ENCODE measurements at regions not wholly inside any gene's neighbourhood (a gene's known extent, or its start where the extent isn't known, plus 50 kb on each side); places are given as distances from the start of the nearest gene placed in this dataset.
A peak's percentile ranks its signal among the peaks of the same experiment; 100 is the strongest.
"Not testable (repeated sequence)": the region's sequence is repeated elsewhere in the genome, so short reads cannot be mapped to it uniquely, and the experiment has no call there.

DNA sequence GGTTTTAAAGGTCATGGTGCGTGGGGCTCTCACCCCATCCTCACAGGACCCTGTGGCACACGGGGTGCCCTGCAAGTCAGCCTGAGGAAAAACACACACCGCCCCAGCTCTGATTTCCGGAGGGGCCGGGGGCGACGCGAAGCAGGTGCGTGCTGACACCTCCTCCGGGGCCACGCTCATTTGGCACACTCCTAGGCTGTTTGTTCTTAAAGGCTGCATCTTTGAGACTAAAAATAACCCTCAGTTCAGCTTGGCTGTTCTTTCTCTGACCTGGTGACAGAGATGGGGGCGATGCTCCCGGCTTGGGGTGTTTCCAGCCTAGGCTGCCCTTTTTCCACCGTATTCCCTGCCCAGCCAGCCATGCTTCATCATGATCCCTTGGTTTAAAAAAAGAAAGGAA, 141.5 kb upstream of the TPM1 start:
- no peak for DNase-seq

DNA sequence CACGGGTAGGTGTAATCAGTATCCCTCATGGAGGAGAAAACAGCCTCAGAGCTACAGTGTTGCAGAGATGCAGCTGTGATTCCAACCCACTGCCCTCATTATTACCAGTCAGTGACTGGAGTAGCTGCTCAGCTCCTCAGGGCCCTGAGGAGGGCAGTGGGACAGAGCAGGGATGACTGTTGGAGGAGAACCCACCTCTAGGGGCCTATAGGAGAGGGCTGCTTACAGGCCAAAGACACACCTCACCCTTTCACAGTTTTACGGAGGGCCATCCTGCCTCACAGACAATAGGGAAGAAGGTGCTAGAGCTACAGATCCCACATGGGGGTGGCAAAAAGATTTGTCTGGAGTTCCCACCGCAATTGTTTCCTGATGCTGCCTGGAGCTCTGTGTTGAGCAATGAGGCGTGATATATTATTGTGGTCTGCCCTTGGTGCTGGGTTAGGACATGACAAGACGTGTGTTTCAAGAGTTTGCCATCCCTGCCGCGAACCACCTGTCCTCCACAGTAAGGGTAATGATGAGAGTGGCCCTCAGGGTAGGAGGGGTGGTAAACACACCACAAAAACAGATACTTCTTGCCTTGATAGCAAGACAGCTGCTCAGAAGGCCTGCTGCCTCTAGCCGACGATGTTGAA, 140.5 kb upstream of the TPM1 start:
- no peak for DNase-seq

DNA sequence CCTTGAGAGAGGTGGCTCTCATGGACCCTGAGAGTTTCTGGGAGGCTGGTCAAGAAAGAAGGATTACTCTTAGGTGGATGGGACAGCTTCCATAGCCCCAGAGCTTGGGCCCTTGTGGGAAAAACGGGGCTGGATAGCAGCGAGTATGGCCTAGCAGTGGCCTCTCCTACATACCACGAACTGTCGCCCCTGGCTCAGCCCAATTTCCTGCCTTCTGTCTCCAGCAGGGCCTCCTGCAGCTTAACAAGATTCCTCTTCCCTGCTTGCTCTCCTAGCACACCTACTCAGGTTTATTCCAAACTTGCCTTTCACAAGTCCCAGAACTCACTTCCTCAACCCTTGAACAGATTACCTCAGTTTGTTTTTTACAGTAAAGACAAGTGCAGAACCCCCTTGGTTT, 139.7 kb upstream of the TPM1 start:
- no peak for DNase-seq

DNA sequence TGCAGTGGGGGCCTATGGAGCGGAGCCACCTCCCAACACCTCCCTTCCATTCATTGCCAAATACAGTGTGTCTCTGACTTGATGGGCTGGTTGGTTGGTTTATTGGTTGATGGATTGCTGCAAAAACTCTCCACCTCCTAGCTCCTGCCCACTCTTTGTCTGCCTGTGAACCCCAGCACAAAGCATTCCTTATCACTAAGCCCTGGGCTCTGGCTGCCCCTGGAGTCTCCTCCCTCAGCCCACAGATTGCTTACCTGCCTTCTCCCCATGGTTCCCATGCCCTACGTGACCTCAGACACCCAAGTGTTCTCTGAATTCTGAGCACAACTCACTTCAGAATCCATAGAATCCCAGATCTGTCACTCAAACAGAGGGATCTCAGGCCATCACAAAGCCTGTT, 139.1 kb upstream of the TPM1 start:
- no peak for DNase-seq

DNA sequence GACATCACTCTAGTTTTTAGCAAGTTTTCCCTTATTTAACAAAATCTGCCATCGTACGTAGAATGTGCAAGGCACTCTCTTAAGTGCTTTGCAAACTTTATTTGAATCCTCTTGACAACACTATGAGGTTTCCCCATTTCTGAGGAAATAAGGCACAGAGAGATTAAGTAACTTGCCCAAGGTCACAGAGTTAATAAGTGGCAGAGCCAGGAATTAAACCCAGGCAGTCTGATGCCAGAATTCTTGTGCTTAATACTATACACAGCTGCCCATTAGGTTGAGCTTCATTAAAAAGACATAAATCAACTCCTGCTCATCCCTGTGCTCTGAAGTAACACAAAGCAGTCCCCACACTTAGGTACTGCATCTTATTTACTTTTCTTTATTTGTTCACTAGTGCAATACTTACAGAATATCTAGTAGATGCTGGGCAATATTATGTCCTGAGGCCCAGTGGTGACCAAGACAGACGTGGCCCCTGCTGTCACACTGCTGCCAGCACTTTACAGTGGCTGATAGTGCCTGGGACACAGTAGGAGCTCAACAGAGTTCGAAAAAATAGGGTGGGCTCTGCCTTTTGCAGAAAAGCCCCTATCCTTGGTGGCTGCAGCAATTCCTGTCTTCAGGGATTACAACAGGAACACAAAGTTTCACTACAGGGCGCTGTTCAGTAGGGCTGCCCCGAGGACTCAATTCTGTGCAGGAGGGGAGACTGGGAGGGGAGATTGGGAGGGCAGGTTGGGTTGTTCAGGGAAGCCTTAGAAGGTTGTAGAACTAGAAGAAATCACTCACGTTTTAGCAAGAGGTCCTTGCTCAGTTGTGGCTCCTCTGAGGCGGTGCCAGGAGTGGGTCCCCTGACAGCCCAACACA, 138.3 kb upstream of the TPM1 start:
- peak in 2 of 51 donors; percentile 9 to 15 for DNase-seq

DNA sequence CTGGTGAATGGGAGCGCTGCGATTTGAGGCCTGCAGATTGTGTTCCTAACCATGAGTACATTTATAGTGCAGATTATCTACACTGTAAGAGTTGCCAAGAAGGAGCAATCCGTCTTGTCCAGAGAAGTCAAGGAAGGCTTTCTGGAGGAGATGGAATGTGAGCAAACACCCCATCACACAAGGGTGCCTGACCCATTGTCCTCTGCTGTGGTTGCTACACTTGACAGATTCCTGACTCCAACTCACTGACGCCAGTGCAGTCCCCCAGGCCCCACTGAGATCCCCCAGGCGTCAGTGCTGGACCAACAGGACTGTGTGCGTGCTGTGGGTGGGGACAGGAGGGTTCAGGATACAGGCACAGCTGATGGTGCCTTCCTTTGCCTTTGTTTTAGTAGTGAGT, 135.9 kb upstream of the TPM1 start:
- DNase-seq: no peak

DNA sequence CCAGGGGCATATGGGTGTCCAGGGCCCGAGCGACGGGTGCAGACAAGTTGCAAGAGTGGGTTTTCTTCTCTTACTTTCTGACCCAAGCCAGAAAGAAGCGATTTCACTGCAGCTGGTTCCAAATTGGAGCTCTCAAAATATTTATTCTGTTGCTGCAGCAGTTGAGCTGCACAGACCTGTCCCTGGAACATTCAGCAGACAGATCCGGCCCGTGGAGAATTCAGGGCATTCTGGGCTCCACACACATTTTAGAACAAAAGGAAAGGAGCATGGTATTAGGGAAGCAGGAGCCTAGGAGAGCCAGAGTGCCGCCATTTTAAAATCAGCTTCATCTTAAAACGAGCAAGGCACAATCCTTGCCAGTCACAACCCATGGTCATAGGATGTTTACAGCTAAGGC, 135.3 kb upstream of the TPM1 start:
- no peak for DNase-seq

DNA sequence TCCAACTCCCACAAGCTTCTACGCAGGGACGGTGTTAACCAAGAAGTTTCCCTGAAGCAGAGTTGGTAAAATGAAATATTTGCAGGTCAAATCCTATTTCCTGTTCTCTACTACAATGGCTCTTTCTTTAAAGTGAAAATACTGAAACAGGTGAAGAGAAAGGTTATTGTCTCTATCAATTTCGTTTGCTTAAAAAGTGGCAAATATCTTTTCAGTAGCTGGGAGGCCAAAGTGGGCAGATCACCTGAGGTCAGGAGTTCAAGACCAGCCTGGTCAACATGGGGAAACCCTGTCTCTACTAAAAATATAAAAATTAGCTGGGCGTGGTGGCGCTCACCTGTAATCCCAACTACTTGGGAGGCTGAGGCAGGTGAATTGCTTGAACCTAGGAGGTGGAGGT, 134.2 kb upstream of the TPM1 start:
- DNase-seq: not testable (repeated sequence)

DNA sequence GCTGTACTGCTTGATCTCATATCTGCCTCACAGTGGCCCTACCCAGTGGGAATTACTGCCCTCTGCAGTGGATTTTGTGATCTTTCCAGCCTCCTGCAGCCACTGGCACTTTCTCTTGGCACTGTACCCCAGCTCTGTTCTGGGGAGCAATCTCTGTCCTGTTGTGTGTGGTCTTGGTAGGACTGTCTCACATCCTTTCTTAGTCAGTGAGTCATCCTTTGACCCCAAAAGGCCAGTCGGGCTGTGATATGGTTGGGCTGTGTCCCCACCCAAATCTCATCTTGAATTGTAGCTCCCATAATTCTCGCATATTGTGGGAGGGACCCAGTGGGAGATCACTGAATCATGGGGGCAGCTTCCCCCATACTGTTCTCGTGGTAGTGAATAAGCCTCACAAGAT, 133.3 kb upstream of the TPM1 start:
- DNase-seq: no peak

DNA sequence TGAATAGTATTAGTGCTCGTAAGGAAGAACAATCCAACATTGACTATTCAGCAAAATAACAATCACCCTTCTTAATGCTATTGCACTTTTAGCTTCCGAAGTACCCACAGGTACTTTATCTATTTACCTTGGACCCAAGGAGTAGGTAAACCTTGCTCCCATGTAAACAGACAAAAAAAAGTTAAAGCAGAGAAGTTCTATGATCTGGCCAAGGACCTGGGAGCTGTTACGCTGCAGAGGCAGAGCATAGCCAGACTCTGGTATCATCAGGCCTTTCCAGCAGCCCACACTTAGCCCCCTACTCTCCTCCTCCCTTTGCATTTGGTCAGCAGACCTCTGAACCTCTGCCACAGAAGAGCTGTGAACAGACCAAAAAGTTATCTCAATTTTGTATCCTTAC, 130.3 kb upstream of the TPM1 start:
- no peak for DNase-seq

DNA sequence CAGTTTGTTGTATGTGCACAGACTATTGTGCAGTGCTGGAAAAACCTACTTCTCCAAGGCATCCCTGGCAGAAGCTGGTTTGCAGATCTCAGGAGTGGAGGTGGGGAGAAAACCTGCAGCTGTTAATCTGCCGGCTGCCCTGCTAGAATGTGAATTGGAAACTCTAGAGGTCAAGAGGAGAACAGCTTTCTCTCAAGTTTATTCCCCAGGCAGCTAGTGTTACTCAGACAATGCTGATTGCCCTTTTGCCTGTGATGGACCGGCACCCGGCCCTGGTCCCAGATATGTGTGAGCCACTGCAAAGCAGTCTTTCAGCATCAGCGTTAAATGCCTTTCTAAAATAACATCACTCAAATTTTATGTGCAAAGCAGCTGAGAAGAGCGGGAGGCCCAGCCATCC, 129.7 kb upstream of the TPM1 start:
- no peak for DNase-seq

DNA sequence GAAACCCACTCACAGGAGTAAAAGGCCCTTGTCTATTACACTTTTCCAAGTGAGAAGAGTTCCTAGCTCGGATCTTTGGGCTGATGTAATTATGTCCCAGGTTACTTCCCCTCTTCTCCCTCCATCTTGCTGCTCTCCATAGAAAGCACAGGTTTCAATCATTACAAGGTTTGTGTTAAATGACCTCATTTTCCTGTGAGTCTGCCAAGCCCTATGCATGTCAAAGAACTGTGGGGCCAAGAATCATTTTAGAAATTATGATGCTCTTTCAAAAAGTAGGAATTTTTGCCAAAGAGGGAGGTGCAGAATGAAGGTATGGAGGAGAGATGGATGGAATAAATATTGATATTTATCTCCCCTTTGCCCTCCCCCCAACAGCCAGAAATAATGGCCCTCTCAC, 129.3 kb upstream of the TPM1 start:
- DNase-seq: no peak

DNA sequence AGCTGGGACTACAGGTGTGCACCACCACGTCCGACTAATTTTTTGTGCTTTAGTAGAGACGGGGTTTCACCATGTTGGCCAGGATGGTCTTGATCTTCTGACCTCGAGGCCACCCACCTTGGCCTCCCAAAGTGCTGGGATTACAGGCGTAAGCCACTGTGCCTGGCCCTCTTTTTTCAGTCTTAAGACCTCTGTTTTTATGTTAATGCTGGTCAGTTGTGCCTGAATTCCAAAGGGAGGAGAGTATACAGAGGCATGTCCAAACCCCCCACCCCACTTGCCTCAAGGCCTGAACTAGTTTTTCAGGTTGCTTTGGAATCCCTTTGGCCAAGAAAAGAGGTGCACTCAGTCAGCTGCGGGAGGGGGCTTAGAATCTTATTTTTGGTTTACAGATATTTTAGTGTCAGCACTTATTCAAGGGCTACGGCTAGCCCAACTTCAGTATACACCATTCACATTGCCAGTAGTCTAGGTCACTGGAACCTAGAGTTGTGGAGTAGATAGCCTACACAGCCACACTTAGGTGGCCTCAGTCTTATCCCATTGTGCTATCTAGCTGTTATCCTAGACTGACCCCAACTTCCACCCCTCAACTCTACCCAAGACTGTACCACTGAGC, 128.0 kb upstream of the TPM1 start:
- no peak for DNase-seq

DNA sequence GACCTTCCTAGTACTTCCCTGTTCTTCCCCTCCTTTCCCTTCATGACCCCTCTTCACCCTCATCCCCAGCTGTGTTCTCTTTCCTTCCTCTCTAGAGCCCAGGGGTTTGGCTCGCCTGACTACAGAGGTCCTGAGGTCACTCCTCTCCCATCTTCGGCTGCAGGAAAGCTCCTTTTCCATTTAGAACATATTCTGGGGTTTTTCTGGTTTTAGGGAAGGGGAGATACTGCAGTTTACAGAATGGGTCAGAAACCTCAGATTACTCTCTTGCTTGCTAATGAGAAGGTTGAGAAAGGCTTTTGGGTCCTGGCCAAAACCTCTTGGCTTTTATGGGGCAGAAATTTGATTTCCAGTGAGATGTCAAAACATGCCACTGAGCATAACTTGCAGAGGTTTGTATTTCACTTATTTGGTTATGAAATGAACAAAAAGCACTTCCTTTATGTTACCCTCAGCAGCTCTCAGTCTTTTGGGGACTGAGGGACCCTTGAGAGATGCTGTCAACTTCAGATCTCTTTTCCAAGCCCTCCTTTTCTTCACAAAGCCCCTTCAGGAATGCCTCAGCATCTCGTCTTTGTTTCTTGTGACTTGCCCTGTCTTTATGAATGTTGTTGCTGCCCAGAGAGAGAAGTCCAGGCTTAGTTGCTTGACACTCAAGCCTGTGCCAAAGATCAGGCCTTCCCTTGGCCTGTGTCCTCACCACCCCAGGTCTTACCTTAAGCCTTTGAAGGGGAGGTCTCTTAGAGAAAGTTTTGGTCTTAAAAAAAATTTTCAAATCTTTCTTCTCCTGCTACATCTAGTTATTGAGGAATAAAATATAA, 121.7 kb upstream of the TPM1 start:
- no peak for DNase-seq

DNA sequence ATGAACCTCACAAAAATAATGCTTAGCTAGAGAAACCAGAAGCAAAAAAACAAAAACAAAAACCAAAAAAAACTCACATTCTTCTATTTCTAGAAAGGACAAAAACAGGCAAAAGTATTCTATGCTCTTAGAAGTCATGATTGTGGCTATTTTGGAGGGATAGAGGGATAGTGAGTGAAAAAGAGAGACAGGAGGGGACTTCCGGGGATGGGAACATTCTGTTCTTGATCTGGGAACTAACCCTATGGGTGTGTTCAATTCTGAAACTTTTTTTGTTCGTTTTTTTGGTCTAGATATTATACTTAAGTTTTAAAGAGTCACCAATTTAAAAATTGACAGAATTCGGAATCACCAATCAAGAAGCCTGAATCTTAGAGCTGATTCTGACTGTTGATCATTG, 120.0 kb upstream of the TPM1 start:
- no peak for DNase-seq

DNA sequence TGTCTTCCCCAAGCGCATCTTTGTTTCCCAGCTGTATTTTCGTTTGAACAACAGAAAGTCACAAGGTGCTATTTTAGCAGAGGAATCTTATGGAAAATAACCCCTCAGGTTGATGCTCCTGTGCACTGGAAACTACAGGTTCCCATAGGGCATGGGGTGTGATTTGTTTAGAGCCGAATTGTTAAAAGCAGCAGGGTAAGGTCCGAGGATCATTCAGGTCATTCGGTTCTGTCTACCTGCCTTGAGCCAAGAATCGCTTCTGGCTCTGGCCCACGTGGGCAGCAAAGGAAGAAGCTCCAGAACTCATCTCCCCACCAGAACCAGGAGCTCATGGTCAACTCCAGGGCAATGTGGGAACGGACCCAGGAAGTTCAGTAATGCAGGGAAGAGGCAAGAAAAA, 116.7 kb upstream of the TPM1 start:
- DNase-seq: no peak

DNA sequence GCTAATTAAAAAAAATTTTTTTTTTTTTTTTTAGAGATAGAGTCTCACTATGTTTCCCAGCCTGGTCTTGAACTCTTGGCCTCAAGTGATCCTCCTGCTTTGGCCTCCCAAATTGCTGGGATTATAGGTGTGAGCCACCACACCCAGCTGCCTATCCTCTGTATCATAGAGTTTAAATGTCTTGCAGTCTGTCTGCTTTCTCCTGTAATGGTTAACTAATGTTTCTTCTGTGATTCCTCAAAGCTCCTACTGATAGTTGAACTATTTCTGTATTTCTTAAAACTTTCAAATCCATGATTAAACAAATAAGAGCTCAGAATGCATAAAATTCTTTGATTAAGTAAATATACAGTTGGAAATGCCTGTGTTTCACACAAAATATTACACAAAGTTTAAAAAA, 115.4 kb upstream of the TPM1 start:
- DNase-seq: no peak

DNA sequence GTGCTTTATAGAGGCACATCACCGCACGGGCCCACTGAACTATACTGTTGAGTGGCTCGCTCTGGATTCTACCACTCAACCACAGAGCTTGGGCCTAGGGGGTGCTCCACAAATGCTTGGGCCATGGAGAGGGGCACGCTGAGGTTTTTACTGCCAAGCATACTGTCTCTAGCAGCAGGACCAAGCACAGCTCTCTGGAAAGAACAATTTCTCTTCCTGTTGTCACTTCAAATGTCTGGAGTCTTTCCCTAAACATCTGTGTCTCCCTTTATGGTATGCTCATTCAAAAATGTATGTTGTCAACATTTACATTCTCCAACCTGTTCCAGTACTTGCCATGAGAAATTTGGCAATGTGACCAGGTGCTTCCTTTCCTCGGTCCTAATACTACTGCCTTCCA, 114.7 kb upstream of the TPM1 start:
- DNase-seq: no peak

DNA sequence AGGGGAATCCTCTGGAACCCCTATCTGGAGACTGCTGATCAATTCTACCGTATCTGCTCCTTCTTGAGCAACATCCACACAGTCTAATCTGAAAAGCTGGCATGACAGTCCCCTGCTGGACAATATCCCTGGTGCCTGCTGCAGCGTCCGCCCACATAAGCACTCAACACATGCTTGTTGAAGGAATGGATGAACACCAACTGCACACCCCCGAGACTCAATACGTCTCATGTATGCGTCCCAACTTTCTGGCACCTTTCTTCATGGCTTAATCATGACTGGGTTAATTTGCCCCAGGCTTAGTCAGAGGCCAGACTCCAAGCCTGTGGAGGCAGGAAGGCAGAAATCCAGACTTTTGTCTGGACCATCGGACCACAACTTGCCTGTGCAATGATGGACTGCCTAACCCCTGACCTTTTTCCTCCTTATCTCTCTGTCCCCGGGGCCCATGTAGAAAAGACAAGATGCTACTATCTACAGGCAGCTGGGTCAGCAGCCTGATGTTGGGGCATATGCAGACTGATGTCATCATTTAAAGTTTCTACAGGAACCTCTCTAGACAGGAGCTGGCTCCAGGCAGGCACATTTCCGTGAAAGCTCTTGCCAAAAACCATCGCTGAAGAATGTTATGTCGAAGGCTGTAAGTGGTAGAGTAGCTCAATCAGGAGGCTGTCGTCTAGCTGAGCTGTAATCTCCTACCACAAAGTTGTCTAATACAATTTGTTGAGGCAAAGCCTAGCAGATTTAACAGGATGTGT, 114.1 kb upstream of the TPM1 start:
- peak in 2 of 51 donors; percentile 18 to 30 for DNase-seq

DNA sequence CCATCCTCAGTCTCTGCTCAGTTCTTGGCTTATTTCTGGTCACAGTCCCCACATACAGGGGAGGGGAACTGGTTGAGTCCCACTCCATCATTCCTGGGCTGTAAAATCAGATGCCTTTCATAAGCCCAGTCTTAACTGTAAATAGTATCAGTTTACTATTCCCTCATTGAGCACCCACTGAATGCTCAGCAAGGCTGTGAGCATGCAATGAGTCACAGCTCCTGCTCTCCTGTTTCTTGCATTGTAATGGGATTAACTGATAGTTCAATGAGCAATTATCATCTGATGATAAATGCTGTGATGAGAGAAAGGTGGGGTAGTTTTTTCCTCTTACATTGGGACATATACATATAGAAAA, 113.6 kb upstream of the TPM1 start:
- DNase-seq: peak in 1 of 51 donors; percentile 30

DNA sequence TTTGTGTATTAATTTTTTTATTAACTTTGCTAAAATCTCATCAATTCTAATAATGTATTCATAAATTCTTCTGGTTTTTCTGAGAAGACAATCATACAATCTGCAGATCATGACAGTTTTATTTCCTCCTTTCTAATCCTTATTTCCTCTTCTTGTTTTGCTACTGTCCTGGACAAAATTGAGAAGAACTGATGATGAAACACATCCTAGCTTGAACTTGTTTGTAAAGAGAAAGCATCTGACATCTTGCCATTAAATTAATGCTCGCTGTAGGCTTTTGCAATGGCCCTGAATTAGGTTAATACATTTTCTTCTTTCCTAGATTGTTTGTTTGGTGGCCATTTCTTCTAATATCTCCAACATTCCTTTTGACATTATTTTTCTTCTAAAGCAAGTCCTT, 110.9 kb upstream of the TPM1 start:
- no peak for DNase-seq

Measured in hypothalamus (tissue), 51 donors.